Hepatocyte (in vitro differentiated cells): ENCODE measurements at regions not wholly inside any gene's neighbourhood (a gene's known extent, or its start where the extent isn't known, plus 50 kb on each side); places are given as distances from the start of the nearest gene placed in this dataset.

ENCODE experiments used
- DNase-seq: peaks from one replicate; pipeline ENCODE4 v3.0.0-alpha.2; 2016; ENCODE audit warnings: low spot score
- H2AFZ ChIP-seq: fragments of 200-600 bp; sonication (generic); 2 replicates; pipeline ENCODE4 v1.6.0; 2016; ENCODE audit warnings: antibody characterized with exemption, mild to moderate bottlenecking
- H3K27ac ChIP-seq: fragments of 200-600 bp; sonication (generic); 2 replicates; pipeline ENCODE4 v1.5.1; 2016; ENCODE audit warnings: mild to moderate bottlenecking
- H3K27me3 ChIP-seq: fragments of 200-600 bp; sonication (generic); 2 replicates; pipeline ENCODE4 v1.6.1; 2016
- H3K36me3 ChIP-seq: fragments of 200-600 bp; sonication (generic); replicated peaks from 2 replicates; pipeline ENCODE4 v1.5.1; 2016; ENCODE audit warnings: low read depth; ENCODE audit not compliant: insufficient read depth
- H3K4me1 ChIP-seq: fragments of 200-600 bp; sonication (generic); 2 replicates; pipeline ENCODE4 v1.5.1; 2016; ENCODE audit warnings: mild to moderate bottlenecking, moderate library complexity; ENCODE audit not compliant: insufficient read depth
- H3K4me2 ChIP-seq: fragments of 200-600 bp; sonication (generic); 2 replicates; pipeline ENCODE4 v1.6.0; 2016
- H3K4me3 ChIP-seq: fragments of 200-600 bp; sonication (generic); 2 replicates; pipeline ENCODE4 v1.5.1; 2016; ENCODE audit warnings: mild to moderate bottlenecking
- H3K79me2 ChIP-seq: fragments of 200-600 bp; sonication (generic); 2 replicates; pipeline ENCODE4 v1.6.0; 2017; ENCODE audit warnings: mild to moderate bottlenecking
- H3K9me2 ChIP-seq: fragments of 200-600 bp; sonication (generic); replicated peaks from 2 replicates; pipeline ENCODE4 v1.6.0; 2017; ENCODE audit warnings: mild to moderate bottlenecking; ENCODE audit not compliant: insufficient read depth
- H3K9me3 ChIP-seq: fragments of 200-600 bp; sonication (generic); 2 replicates; pipeline ENCODE4 v1.5.1; 2016; ENCODE audit warnings: low read depth, mild to moderate bottlenecking
- H4K20me1 ChIP-seq: fragments of 200-600 bp; sonication (generic); 2 replicates; pipeline ENCODE4 v1.6.0; 2016; ENCODE audit warnings: mild to moderate bottlenecking; ENCODE audit not compliant: insufficient read depth, poor library complexity, severe bottlenecking
- CTCF ChIP-seq: fragments of 200-600 bp; sonication (generic); IDR thresholded peaks from 2 replicates; pipeline ENCODE4 v1.5.1; 2016; ENCODE audit warnings: antibody characterized with exemption, mild to moderate bottlenecking; ENCODE audit not compliant: poor library complexity
- EZH2 ChIP-seq: fragments of 200-600 bp; sonication (generic); IDR thresholded peaks from 2 replicates; pipeline ENCODE4 v1.6.1; 2016; ENCODE audit warnings: antibody characterized with exemption, mild to moderate bottlenecking, borderline replicate concordance
- EZH2phosphoT487 ChIP-seq: fragments of 200-600 bp; sonication (generic); IDR thresholded peaks from one replicate; pipeline ENCODE4 v1.6.1; 2018; ENCODE audit warnings: antibody characterized with exemption, mild to moderate bottlenecking, low read depth, moderate library complexity; ENCODE audit not compliant: unreplicated experiment, severe bottlenecking
- WGBS: methylation state at CpG from one replicate; pipeline ENCODE4 v1.1.6; 2016; ENCODE audit warnings: low lambda C conversion rate; ENCODE audit errors: missing lambda C conversion rate; 5-methylcytosine and 5-hydroxymethylcytosine counted together

GRCh38 chr18:75489493-75490190, 62.1 kb upstream of the SMIM21 start:
- H3K4me2 ChIP-seq = peak overlapping the region; percentile 36
- H3K36me3 ChIP-seq = no peaks in the 10 kb centered on the region
- H3K4me3 ChIP-seq = no peak overlapping the region
- H3K79me2 ChIP-seq = no peaks in the 10 kb centered on the region
- H3K27ac ChIP-seq = peak overlapping the region; percentile 75
- no peaks in the 10 kb centered on the region for H3K27me3 ChIP-seq
- TF ChIP-seq CTCF (no peak), EZH2phosphoT487 (no peak), EZH2 (no peak)
- no peaks in the 10 kb centered on the region for H3K4me1 ChIP-seq
- 53% methylated on average over 13 of the region's 13 CpGs for WGBS
- no peaks in the 10 kb centered on the region for H4K20me1 ChIP-seq
- no peak overlapping the region for H2AFZ ChIP-seq
- peak; percentile 57 for DNase-seq
- no peaks in the 10 kb centered on the region for H3K9me3 ChIP-seq
- H3K9me2 ChIP-seq = no peaks in the 10 kb centered on the region

GRCh38 chr18:75483662-75484061, 56.2 kb upstream of the SMIM21 start:
- no peak overlapping the region for H3K4me3 ChIP-seq
- no peak for TF ChIP-seq CTCF
- TF ChIP-seq EZH2phosphoT487 = no peak
- TF ChIP-seq EZH2 = no peak
- no peak overlapping the region for H2AFZ ChIP-seq
- H3K27ac ChIP-seq = no peak overlapping the region
- no peaks in the 10 kb centered on the region for H3K4me1 ChIP-seq
- H3K36me3 ChIP-seq = no peaks in the 10 kb centered on the region
- DNase-seq = no peak
- H3K27me3 ChIP-seq = no peaks in the 10 kb centered on the region
- no peaks in the 10 kb centered on the region for H4K20me1 ChIP-seq
- H3K79me2 ChIP-seq = no peaks in the 10 kb centered on the region
- 60% methylated on average over 3 of the region's 3 CpGs for WGBS
- H3K9me3 ChIP-seq = no peaks in the 10 kb centered on the region
- no peaks in the 10 kb centered on the region for H3K9me2 ChIP-seq
- H3K4me2 ChIP-seq = peak overlapping the region; percentile 5

GRCh38 chr18:75482880-75483279, 55.4 kb upstream of the SMIM21 start:
- Histone ChIP-seq H3K4me1 (no peaks in the 10 kb centered on the region), H3K79me2 (no peaks in the 10 kb centered on the region), H3K27me3 (no peaks in the 10 kb centered on the region), H3K4me2 (peak overlapping the region; percentile 5), H3K9me3 (no peaks in the 10 kb centered on the region), H3K4me3 (no peak overlapping the region), H3K9me2 (no peaks in the 10 kb centered on the region), H2AFZ (no peak overlapping the region), H3K36me3 (no peaks in the 10 kb centered on the region), H3K27ac (peak overlapping the region; percentile 72), H4K20me1 (no peaks in the 10 kb centered on the region)
- no peak for TF ChIP-seq CTCF
- no peak for TF ChIP-seq EZH2
- TF ChIP-seq EZH2phosphoT487 = no peak
- DNase-seq = no peak

GRCh38 chr18:75480487-75480886, 53.0 kb upstream of the SMIM21 start:
- no peak for TF ChIP-seq EZH2
- no peak for TF ChIP-seq CTCF
- TF ChIP-seq EZH2phosphoT487 = no peak
- H3K27ac ChIP-seq = no peak overlapping the region
- DNase-seq = no peak
- H3K79me2 ChIP-seq = no peaks in the 10 kb centered on the region
- H3K4me2 ChIP-seq = no peak overlapping the region
- peaks cover 4% of the 10 kb centered on the region for H3K4me1 ChIP-seq
- H3K4me3 ChIP-seq = no peak overlapping the region
- WGBS = 94% methylated on average over 2 of the region's 2 CpGs
- H3K9me3 ChIP-seq = no peaks in the 10 kb centered on the region
- H2AFZ ChIP-seq = no peak overlapping the region
- H3K9me2 ChIP-seq = no peaks in the 10 kb centered on the region
- H4K20me1 ChIP-seq = no peaks in the 10 kb centered on the region
- H3K36me3 ChIP-seq = no peaks in the 10 kb centered on the region
- H3K27me3 ChIP-seq = no peaks in the 10 kb centered on the region
